Testis (tissue), 2 donors: ENCODE measurements at regions not wholly inside any gene's neighbourhood (a gene's known extent, or its start where the extent isn't known, plus 50 kb on each side); places are given as distances from the start of the nearest gene placed in this dataset.
"Not testable (repeated sequence)": the region's sequence is repeated elsewhere in the genome, so short reads cannot be mapped to it uniquely, and the experiment has no call there.

Source experiments
- DNase-seq: peaks from one replicate; pipeline ENCODE4 v3.0.0-alpha.2; 2019
- H3K27ac ChIP-seq, 2 donors: fragments of 200-600 bp; sonication (generic); one replicate each; pipeline ENCODE4 v1.5.1; 2019
- H3K27me3 ChIP-seq: fragments of 200-600 bp; sonication (generic); one replicate; pipeline ENCODE4 v1.5.1; 2019
- H3K36me3 ChIP-seq: fragments of 200-600 bp; sonication (generic); one replicate; pipeline ENCODE4 v1.5.1; 2017; ENCODE audit warnings: low read depth; ENCODE audit errors: missing control alignments
- H3K4me1 ChIP-seq: fragments of 200-600 bp; sonication (generic); one replicate; pipeline ENCODE4 v1.5.1; 2019
- H3K4me3 ChIP-seq, 2 donors: fragments of 200-600 bp; sonication (generic); one replicate each; pipeline ENCODE4 v1.5.1; 2017 to 2019
- H3K9me3 ChIP-seq: fragments of 200-600 bp; sonication (generic); one replicate; pipeline ENCODE4 v1.5.1; 2017
- CTCF ChIP-seq, 3 experiments: fragments of 450-650 bp in 2 of 3; fragments of 200-600 bp in 1 of 3; sonication (generic) in 1 of 3; IDR thresholded peaks; one replicate each; pipeline ENCODE4 v1.5.1; 2016 to 2019; ENCODE audit warnings: antibody characterized with exemption in 3 of 3, mild to moderate bottlenecking in 2 of 3, moderate library complexity in 1 of 3
- POLR2A ChIP-seq: fragments of 450-650 bp; IDR thresholded peaks from one replicate; pipeline ENCODE4 v1.6.1; 2017; ENCODE audit warnings: antibody characterized with exemption, mild to moderate bottlenecking, moderate library complexity
- WGBS, 2 donors: methylation state at CpG; one replicate each; pipeline ENCODE4 v1.1.5; 2018; 5-methylcytosine and 5-hydroxymethylcytosine counted together
- intact Hi-C: fragments of 100-400 bp; cut with DNase I; formaldehyde crosslinking; loops from one replicate; pipeline ENCODE4 v1.15.1; 2023; ENCODE audit warnings: low total_unique reads

DNA sequence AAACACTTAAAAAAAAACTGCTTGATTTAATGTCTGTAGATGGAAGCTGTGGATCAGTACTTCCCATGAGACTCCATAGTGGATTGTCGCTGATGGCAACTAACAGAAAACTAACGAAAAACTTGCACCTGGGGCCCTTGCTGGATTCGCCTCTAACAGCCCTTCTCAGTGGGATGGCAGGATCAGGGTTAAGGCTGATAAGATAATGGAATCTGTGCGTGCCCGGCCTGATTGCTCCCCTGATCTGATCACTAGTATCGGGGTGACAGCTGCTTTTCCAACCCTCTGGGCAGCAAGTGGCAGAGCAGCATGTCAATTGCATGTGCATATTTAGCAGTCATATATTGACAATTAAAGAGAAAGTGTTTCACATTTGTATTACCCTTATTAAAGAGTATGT is 185.8 kb upstream of the ELAVL2 start:
- WGBS, 2 donors = 71 to 77% methylated on average over 6 of the region's 6 CpGs
- intact Hi-C loops = no loop called here
- no peak for DNase-seq
- H3K27me3 ChIP-seq = no peaks in the 10 kb centered on the region
- H3K27ac ChIP-seq = no peak overlapping the region
- no peaks in the 10 kb centered on the region for H3K9me3 ChIP-seq
- no peaks in the 10 kb centered on the region for H3K4me1 ChIP-seq
- TF ChIP-seq CTCF (IDR thresholded peaks at IDR 0.05) = no peak
- no peak for TF ChIP-seq POLR2A
- H3K36me3 ChIP-seq = no peaks in the 10 kb centered on the region
- H3K4me3 ChIP-seq = no peak overlapping the region

DNA sequence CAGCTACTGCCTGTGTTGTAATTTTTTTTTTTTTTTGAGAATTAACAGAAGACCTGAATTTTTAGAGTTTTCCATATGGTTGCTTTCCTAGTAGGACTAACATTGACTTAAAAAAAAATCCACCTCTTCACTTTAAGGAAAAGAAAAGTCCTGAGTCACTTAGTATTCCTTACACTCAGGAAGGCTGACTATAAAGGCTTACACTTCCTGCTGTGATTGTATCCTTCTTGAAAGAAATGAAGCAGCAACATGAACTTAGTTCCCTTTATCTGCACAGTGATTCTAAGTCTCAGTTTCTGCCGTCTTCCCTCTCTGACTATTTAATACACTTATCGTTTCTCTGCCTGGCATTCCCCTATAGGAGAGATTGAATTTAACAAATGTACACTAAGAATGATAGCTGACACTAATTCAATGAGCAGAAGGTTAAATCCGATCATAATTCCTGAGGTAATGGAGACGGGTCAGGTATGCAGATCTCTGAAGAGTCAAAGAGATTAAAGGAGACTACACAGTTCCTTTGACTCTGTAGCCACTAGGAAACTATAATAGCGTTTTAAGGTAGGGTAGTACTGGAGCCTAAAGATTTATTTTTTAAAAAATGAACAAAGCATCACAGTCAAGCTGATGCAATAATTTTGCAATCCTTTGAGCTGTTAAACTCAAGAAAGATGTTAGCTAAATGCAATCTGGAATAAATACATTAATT is 185.1 kb upstream of the ELAVL2 start:
- intact Hi-C loops = no loop called here
- no peak for TF ChIP-seq CTCF (IDR thresholded peaks at IDR 0.05)
- TF ChIP-seq POLR2A = no peak
- H3K36me3 ChIP-seq = no peaks in the 10 kb centered on the region
- WGBS, 2 donors = 57 to 62% methylated on average over 5 of the region's 5 CpGs
- H3K9me3 ChIP-seq = no peaks in the 10 kb centered on the region
- no peaks in the 10 kb centered on the region for H3K27me3 ChIP-seq
- H3K27ac ChIP-seq = no peak overlapping the region
- no peaks in the 10 kb centered on the region for H3K4me1 ChIP-seq
- DNase-seq = no peak
- H3K4me3 ChIP-seq = no peak overlapping the region

- Histone ChIP-seq H3K27ac (no peak overlapping the region), H3K27me3 (no peaks in the 10 kb centered on the region), H3K9me3 (no peaks in the 10 kb centered on the region), H3K36me3 (no peaks in the 10 kb centered on the region), H3K4me3 (no peak overlapping the region), H3K4me1 (no peaks in the 10 kb centered on the region)
- no peak for TF ChIP-seq CTCF (IDR thresholded peaks at IDR 0.05)
- TF ChIP-seq POLR2A = no peak
- no peak for DNase-seq
- WGBS, 2 donors = 76 to 81% methylated on average over 2 of the region's 2 CpGs
- intact Hi-C loops = no loop called here
Observed at GRCh38 chr9:24009322-24009721, 183.3 kb upstream of the ELAVL2 start.

GRCh38 chr9:24007185-24007584 is 181.1 kb upstream of the ELAVL2 start:
- WGBS, 2 donors = 72 to 100% methylated on average over 1 of the region's 1 CpG
- TF ChIP-seq CTCF (IDR thresholded peaks at IDR 0.05) = no peak
- TF ChIP-seq POLR2A = no peak
- Histone ChIP-seq H3K4me1 (no peaks in the 10 kb centered on the region), H3K9me3 (no peaks in the 10 kb centered on the region), H3K36me3 (no peaks in the 10 kb centered on the region), H3K4me3 (no peak overlapping the region), H3K27me3 (no peaks in the 10 kb centered on the region), H3K27ac (no peak overlapping the region)
- DNase-seq = no peak
- intact Hi-C loops = no loop called here

DNA sequence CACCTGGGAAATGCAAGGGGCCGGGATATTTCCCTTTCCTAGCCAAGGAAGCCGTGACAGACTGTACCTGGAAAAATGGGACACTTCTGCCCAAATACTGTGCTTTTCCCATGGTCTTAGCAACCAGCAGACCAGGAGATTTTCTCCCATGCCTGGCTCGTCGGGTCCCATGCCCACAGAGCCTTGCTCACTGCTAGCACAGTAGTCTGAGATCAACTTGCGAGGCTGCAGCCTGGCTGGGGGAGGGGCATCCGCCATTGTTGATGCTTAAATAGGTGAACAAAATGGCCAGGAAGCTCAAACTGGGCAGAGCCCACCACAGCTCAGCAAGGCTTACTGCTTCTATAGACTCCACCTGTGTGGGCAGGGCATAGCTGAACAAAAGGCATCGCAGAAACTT is 165.8 kb upstream of the ELAVL2 start:
- H3K4me3 ChIP-seq, intact Hi-C loops, H3K4me1 ChIP-seq, H3K9me3 ChIP-seq, H3K27ac ChIP-seq, DNase-seq, H3K27me3 ChIP-seq, H3K36me3 ChIP-seq: not testable (repeated sequence)
- WGBS, 2 donors = 84 to 89% methylated on average over 7 of the region's 7 CpGs
